OCI-LY1 (cell line): ENCODE measurements at regions not wholly inside any gene's neighbourhood (a gene's known extent, or its start where the extent isn't known, plus 50 kb on each side); places are given as distances from the start of the nearest gene placed in this dataset.

ENCODE experiments used
- CTCF ChIP-seq: fragments of 200-600 bp; sonication (generic), shearing (Covaris generic); IDR thresholded peaks from 2 replicates; pipeline ENCODE4 v1.5.1; 2017; ENCODE audit warnings: mild to moderate bottlenecking, antibody characterized with exemption, low read length, moderate library complexity, mixed read lengths
- EZH2 ChIP-seq: fragments of 200-600 bp; sonication (generic), shearing (Covaris generic); IDR thresholded peaks from 2 replicates; pipeline ENCODE4 v1.8.0; 2017; ENCODE audit warnings: borderline replicate concordance, mixed run types, mild to moderate bottlenecking, antibody characterized with exemption, low read length, moderate library complexity, mixed read lengths

GRCh38 chr4:154126276-154126675 is 337.4 kb upstream of the SFRP2 start:
- TF ChIP-seq CTCF (no peak), EZH2 (no peak)
